Panc1 (cell line): ENCODE measurements at regions not wholly inside any gene's neighbourhood (a gene's known extent, or its start where the extent isn't known, plus 50 kb on each side); places are given as distances from the start of the nearest gene placed in this dataset.

Source experiments
- POLR2AphosphoS5 ChIP-seq: IDR thresholded peaks from 2 replicates; pipeline ENCODE4 v1.6.1; 2012; ENCODE audit warnings: mild to moderate bottlenecking, low read depth, low read length, moderate library complexity
- SIN3A ChIP-seq: IDR thresholded peaks from 2 replicates; pipeline ENCODE4 v1.6.1; 2012; ENCODE audit warnings: low read depth, mild to moderate bottlenecking, low read length, moderate library complexity, borderline replicate concordance; ENCODE audit not compliant: insufficient read depth
- TCF7L2 ChIP-seq: IDR thresholded peaks from 2 replicates; pipeline ENCODE4 v1.6.1; 2011; ENCODE audit warnings: mild to moderate bottlenecking, low read depth, low read length, inconsistent platforms
- TF ChIP-seq, protein P1 (sequence below): fragments of 450-650 bp; IDR thresholded peaks from 2 replicates; pipeline ENCODE4 v1.5.1; 2017; ENCODE audit warnings: mild to moderate bottlenecking
- TF ChIP-seq, protein P2 (sequence below), 2 experiments: IDR thresholded peaks; 2 replicates each; pipeline ENCODE4 v1.6.1; 2011 to 2012; ENCODE audit warnings: low read depth in 2 of 2, control low read depth in 1 of 2, low read length in 1 of 2, mild to moderate bottlenecking in 1 of 2, moderate library complexity in 1 of 2; ENCODE audit not compliant: insufficient read depth in 1 of 2

DNA sequence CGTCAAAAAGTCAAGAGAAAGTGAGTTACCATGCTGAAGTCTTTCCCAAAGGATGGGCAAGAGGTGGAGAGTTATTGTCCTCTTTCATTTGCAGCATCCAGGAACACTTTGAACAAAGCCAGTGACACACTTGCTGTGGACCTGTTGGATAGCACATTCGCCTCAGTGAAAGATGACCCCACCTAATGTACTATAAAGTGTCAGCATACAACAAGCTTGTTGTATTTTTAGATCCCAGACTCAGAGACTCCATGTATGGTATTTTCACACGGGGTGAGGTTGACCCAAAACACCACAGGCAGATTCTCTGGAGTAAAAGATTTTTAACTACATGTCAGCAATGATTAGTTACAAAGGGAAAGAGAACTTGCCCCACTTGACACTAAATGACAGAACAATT is 273.8 kb downstream of the PTBP2 start:
- TF ChIP-seq SIN3A, result no peak
- TF ChIP-seq, protein P1, sequence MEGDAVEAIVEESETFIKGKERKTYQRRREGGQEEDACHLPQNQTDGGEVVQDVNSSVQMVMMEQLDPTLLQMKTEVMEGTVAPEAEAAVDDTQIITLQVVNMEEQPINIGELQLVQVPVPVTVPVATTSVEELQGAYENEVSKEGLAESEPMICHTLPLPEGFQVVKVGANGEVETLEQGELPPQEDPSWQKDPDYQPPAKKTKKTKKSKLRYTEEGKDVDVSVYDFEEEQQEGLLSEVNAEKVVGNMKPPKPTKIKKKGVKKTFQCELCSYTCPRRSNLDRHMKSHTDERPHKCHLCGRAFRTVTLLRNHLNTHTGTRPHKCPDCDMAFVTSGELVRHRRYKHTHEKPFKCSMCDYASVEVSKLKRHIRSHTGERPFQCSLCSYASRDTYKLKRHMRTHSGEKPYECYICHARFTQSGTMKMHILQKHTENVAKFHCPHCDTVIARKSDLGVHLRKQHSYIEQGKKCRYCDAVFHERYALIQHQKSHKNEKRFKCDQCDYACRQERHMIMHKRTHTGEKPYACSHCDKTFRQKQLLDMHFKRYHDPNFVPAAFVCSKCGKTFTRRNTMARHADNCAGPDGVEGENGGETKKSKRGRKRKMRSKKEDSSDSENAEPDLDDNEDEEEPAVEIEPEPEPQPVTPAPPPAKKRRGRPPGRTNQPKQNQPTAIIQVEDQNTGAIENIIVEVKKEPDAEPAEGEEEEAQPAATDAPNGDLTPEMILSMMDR, result no peak
- no peak for TF ChIP-seq TCF7L2
- TF ChIP-seq POLR2AphosphoS5, result no peak
- TF ChIP-seq, protein P2, sequence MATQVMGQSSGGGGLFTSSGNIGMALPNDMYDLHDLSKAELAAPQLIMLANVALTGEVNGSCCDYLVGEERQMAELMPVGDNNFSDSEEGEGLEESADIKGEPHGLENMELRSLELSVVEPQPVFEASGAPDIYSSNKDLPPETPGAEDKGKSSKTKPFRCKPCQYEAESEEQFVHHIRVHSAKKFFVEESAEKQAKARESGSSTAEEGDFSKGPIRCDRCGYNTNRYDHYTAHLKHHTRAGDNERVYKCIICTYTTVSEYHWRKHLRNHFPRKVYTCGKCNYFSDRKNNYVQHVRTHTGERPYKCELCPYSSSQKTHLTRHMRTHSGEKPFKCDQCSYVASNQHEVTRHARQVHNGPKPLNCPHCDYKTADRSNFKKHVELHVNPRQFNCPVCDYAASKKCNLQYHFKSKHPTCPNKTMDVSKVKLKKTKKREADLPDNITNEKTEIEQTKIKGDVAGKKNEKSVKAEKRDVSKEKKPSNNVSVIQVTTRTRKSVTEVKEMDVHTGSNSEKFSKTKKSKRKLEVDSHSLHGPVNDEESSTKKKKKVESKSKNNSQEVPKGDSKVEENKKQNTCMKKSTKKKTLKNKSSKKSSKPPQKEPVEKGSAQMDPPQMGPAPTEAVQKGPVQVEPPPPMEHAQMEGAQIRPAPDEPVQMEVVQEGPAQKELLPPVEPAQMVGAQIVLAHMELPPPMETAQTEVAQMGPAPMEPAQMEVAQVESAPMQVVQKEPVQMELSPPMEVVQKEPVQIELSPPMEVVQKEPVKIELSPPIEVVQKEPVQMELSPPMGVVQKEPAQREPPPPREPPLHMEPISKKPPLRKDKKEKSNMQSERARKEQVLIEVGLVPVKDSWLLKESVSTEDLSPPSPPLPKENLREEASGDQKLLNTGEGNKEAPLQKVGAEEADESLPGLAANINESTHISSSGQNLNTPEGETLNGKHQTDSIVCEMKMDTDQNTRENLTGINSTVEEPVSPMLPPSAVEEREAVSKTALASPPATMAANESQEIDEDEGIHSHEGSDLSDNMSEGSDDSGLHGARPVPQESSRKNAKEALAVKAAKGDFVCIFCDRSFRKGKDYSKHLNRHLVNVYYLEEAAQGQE (IDR thresholded peaks at IDR 0.05; ENCODE audit: insufficient read depth in 1 of 2, low read depth in 2 of 2, low read length in 1 of 2), result no peak
